Endodermal cell (in vitro differentiated cells): ENCODE measurements at regions not wholly inside any gene's neighbourhood (a gene's known extent, or its start where the extent isn't known, plus 50 kb on each side); places are given as distances from the start of the nearest gene placed in this dataset.

Experiments used
- DNase-seq: peaks from one replicate; pipeline ENCODE4 v3.0.0-alpha.2; 2017
- H3K27ac ChIP-seq: 2 replicates; pipeline ENCODE4 v1.5.1; 2013; ENCODE audit warnings: mild to moderate bottlenecking, low read depth, low read length, moderate library complexity
- H3K27me3 ChIP-seq: 2 replicates; pipeline ENCODE4 v1.6.1; 2013; ENCODE audit warnings: mild to moderate bottlenecking, low read length, moderate library complexity; ENCODE audit not compliant: insufficient read depth, control insufficient read depth, poor library complexity, severe bottlenecking
- H3K36me3 ChIP-seq: 2 replicates; pipeline ENCODE4 v1.7.0; 2013; ENCODE audit warnings: mild to moderate bottlenecking, low read length, moderate library complexity; ENCODE audit not compliant: control insufficient read depth, insufficient read depth
- H3K4me1 ChIP-seq: one replicate; pipeline ENCODE4 v1.7.0; 2013; ENCODE audit warnings: low read length; ENCODE audit not compliant: control insufficient read depth, insufficient read depth
- H3K4me3 ChIP-seq: 2 replicates; pipeline ENCODE4 v1.5.1; 2013; ENCODE audit warnings: mild to moderate bottlenecking, low read length, moderate library complexity
- H3K9ac ChIP-seq: 2 replicates; pipeline ENCODE4 v1.6.1; 2013; ENCODE audit warnings: mild to moderate bottlenecking, low read length, moderate library complexity; ENCODE audit not compliant: poor library complexity, severe bottlenecking; ENCODE audit errors: extremely low read depth
- H3K9me3 ChIP-seq: 2 replicates; pipeline ENCODE4 v1.6.1; 2013; ENCODE audit warnings: mild to moderate bottlenecking, low read length, moderate library complexity; ENCODE audit not compliant: control insufficient read depth
- H3K27ac Mint-ChIP-seq: 2 replicates; pipeline ENCODE4 v1.8.0; 2020; ENCODE audit warnings: mixed read lengths
- H3K27me3 Mint-ChIP-seq: 2 replicates; pipeline ENCODE4 v1.8.0; 2021; ENCODE audit warnings: mild to moderate bottlenecking, mixed read lengths; ENCODE audit not compliant: insufficient read depth
- H3K36me3 Mint-ChIP-seq: 2 replicates; pipeline ENCODE4 v1.8.0; 2020; ENCODE audit warnings: low read depth, mixed read lengths
- H3K4me1 Mint-ChIP-seq: 2 replicates; pipeline ENCODE4 v1.8.0; 2020; ENCODE audit warnings: mixed read lengths
- H3K4me3 Mint-ChIP-seq: 2 replicates; pipeline ENCODE4 v1.8.0; 2020; ENCODE audit warnings: mild to moderate bottlenecking, moderate library complexity, mixed read lengths
- H3K9me3 Mint-ChIP-seq: 2 replicates; pipeline ENCODE4 v1.8.0; 2020; ENCODE audit warnings: mild to moderate bottlenecking, mixed read lengths
- WGBS, 2 experiments: methylation state at CpG; one replicate each; pipeline versions ENCODE4 v1.1.5 to v1.1.7; 2013; ENCODE audit warnings: missing lambda C conversion rate in 2 of 2, mixed read lengths in 1 of 2; ENCODE audit not compliant: insufficient coverage in 1 of 2, insufficient read length in 1 of 2; 5-methylcytosine and 5-hydroxymethylcytosine counted together
- TF ChIP-seq, protein P1 (sequence below): fragments of 200-600 bp; sonication (generic); conservative IDR thresholded peaks from 2 replicates; pipeline ENCODE4 v1.5.0; 2021; ENCODE audit warnings: antibody characterized with exemption, mild to moderate bottlenecking

DNA sequence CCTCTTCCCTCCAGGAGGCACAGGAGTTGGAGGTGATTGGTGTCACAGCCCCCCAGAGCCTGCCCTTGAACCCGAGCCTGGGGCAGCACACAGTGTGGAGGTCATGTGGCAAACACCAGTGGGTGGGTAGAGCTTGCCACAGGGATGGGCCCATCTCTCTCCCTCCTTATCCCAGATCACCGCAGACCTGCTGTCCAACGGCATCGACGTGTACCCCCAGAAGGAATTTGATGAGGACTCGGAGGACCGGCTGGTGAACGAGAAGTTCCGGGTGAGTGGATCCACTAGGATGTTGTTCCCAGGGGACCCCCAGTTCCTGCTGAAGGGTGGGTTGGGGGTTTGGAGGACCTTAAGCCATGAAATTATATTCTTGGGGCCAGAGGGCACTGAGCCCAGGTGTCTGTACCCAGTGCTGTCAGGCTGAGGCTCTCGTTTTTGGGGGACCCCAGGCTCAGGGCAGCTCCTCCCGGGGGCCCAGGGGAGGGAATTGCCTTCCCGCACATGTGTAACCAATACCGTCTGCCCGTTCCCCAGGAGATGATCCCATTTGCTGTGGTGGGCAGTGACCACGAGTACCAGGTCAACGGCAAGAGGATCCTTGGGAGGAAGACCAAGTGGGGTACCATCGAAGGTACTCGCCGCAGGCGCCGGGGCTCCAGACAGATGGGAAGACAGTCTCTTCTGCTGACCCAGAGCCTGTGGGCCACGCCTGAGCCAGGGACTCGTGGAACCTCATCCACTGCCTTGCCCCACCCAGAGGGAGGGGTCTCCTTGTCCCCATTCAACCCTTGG lies 351.9 kb downstream of the SEC14L1 start:
- Mint-ChIP-seq H3K9me3 (no peaks in the 10 kb centered on the region), H3K4me3 (no peak overlapping the region), H3K27me3 (no peaks in the 10 kb centered on the region), H3K27ac (no peak overlapping the region), H3K4me1 (no peaks in the 10 kb centered on the region), H3K36me3 (peaks cover 40% of the 10 kb centered on the region)
- no peak overlapping the region for H3K4me3 ChIP-seq
- no peaks in the 10 kb centered on the region for H3K4me1 ChIP-seq
- TF ChIP-seq, protein P1, sequence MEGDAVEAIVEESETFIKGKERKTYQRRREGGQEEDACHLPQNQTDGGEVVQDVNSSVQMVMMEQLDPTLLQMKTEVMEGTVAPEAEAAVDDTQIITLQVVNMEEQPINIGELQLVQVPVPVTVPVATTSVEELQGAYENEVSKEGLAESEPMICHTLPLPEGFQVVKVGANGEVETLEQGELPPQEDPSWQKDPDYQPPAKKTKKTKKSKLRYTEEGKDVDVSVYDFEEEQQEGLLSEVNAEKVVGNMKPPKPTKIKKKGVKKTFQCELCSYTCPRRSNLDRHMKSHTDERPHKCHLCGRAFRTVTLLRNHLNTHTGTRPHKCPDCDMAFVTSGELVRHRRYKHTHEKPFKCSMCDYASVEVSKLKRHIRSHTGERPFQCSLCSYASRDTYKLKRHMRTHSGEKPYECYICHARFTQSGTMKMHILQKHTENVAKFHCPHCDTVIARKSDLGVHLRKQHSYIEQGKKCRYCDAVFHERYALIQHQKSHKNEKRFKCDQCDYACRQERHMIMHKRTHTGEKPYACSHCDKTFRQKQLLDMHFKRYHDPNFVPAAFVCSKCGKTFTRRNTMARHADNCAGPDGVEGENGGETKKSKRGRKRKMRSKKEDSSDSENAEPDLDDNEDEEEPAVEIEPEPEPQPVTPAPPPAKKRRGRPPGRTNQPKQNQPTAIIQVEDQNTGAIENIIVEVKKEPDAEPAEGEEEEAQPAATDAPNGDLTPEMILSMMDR, result no peak
- peak; percentile 50 for DNase-seq
- no peak overlapping the region for H3K27ac ChIP-seq
- H3K27me3 ChIP-seq, result no peaks in the 10 kb centered on the region
- no peak overlapping the region for H3K9ac ChIP-seq
- WGBS, 2 experiments, result 94 to 96% methylated on average over 11 to 23 of the region's 23 CpGs
- H3K36me3 ChIP-seq, result peaks cover 66% of the 10 kb centered on the region
- H3K9me3 ChIP-seq, result no peaks in the 10 kb centered on the region

DNA sequence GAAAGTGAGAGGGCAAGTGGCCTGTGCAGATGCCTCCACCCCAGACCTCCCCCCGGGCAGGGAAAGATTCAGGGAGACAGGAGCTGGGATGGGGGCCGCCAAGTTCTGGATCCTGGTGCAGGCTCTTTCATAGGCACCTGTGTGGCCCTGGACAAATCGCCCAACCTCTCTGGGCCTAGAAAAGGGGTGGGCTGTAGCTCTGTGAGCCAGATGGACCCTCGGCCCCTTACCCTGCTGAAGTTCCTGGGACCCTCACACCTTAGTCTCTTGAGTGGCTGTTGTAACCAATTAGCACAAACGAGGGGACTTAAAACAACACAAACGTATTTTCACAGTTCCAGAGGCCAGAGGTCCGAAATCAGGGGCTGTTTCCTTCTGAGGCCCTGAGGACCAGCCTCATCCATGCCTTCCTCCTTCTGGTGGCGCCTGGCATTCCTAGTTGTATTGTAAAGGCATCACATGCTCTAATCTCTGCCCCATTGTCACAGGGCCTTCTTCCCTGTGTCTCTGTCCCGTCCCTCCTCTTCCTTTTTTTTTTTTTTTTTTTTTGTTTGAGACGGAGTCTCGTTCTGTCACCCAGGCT lies 352.6 kb downstream of the SEC14L1 start:
- Mint-ChIP-seq H3K36me3 (peaks cover 34% of the 10 kb centered on the region), H3K4me3 (no peak overlapping the region), H3K9me3 (no peaks in the 10 kb centered on the region), H3K4me1 (no peaks in the 10 kb centered on the region), H3K27ac (no peak overlapping the region), H3K27me3 (no peaks in the 10 kb centered on the region)
- Histone ChIP-seq H3K9me3 (no peaks in the 10 kb centered on the region), H3K27ac (no peak overlapping the region), H3K36me3 (peaks cover 66% of the 10 kb centered on the region), H3K27me3 (no peaks in the 10 kb centered on the region), H3K4me3 (no peak overlapping the region), H3K9ac (no peak overlapping the region), H3K4me1 (no peaks in the 10 kb centered on the region)
- TF ChIP-seq, protein P1, result no peak
- peak; percentile 37 for DNase-seq
- 85 to 91% methylated on average over 8 to 11 of the region's 11 CpGs for WGBS, 2 experiments

DNA sequence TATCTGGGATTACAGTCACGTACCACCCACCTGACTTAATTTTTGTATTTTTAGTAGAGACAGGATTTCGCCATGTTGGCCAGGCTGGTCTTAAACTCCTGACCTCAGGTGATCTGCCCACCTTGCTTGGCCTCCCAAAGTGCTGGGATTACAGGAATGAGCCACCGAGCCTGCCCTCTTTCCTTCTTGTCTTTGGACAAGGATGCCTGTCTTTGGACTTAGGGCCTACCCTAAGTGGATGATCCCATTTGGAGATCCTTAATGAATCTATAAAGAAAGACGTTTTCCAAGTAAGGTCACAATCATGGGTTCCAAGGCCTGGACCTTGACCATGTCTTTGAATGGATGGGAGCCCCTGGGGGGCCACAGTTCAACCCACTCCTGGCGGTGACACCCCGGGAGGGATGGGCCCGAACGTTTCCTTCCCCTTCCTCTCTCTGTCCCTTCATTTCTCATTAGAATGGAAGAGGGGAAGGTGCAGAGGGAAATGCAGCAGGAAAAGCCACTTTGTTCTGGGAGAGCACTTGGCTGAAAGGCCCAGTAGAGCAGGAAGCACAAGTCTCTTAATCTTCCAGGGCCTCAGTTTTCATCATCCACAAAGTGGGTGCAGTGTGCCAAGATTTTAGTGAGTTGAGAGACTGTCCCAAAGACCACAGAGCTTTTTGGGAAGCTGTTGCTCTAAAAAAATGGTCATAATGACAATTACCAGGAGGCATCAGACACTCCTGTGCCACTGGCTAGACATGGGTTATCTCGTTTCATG lies 353.3 kb downstream of the SEC14L1 start:
- H3K4me3 ChIP-seq, result no peak overlapping the region
- no peaks in the 10 kb centered on the region for H3K9me3 Mint-ChIP-seq
- H3K4me3 Mint-ChIP-seq, result no peak overlapping the region
- peaks cover 58% of the 10 kb centered on the region for H3K36me3 ChIP-seq
- H3K4me1 Mint-ChIP-seq, result no peaks in the 10 kb centered on the region
- no peaks in the 10 kb centered on the region for H3K27me3 Mint-ChIP-seq
- H3K9ac ChIP-seq, result no peak overlapping the region
- no peaks in the 10 kb centered on the region for H3K4me1 ChIP-seq
- no peaks in the 10 kb centered on the region for H3K27me3 ChIP-seq
- 87 to 97% methylated on average over 4 to 9 of the region's 9 CpGs for WGBS, 2 experiments
- H3K27ac ChIP-seq, result no peak overlapping the region
- peaks cover 29% of the 10 kb centered on the region for H3K36me3 Mint-ChIP-seq
- H3K9me3 ChIP-seq, result no peaks in the 10 kb centered on the region
- DNase-seq, result peak; percentile 32
- TF ChIP-seq, protein P1, result no peak
- no peak overlapping the region for H3K27ac Mint-ChIP-seq
